Thyroid gland (tissue), 4 donors: ENCODE measurements at regions not wholly inside any gene's neighbourhood (a gene's known extent, or its start where the extent isn't known, plus 50 kb on each side); places are given as distances from the start of the nearest gene placed in this dataset.

Experiments used
- POLR2A ChIP-seq, 2 donors: fragments of 450-650 bp; IDR thresholded peaks; one replicate each; pipeline ENCODE4 v1.6.1; 2017; ENCODE audit warnings: antibody characterized with exemption in 2 of 2, mild to moderate bottlenecking in 2 of 2, moderate library complexity in 1 of 2
- TF ChIP-seq, protein P1 (sequence below), 6 experiments: fragments of 200-600 bp in 3 of 6; fragments of 450-650 bp in 3 of 6; sonication (generic) in 3 of 6; IDR thresholded peaks; one replicate each; pipeline ENCODE4 v1.5.1; 2016 to 2019; ENCODE audit warnings: antibody characterized with exemption in 6 of 6, mild to moderate bottlenecking in 2 of 6, inconsistent platforms in 1 of 6, moderate library complexity in 1 of 6

GRCh38 chr9:135365013-135365768, 114.4 kb upstream of the PPP1R26 start:
- TF ChIP-seq, protein P1, sequence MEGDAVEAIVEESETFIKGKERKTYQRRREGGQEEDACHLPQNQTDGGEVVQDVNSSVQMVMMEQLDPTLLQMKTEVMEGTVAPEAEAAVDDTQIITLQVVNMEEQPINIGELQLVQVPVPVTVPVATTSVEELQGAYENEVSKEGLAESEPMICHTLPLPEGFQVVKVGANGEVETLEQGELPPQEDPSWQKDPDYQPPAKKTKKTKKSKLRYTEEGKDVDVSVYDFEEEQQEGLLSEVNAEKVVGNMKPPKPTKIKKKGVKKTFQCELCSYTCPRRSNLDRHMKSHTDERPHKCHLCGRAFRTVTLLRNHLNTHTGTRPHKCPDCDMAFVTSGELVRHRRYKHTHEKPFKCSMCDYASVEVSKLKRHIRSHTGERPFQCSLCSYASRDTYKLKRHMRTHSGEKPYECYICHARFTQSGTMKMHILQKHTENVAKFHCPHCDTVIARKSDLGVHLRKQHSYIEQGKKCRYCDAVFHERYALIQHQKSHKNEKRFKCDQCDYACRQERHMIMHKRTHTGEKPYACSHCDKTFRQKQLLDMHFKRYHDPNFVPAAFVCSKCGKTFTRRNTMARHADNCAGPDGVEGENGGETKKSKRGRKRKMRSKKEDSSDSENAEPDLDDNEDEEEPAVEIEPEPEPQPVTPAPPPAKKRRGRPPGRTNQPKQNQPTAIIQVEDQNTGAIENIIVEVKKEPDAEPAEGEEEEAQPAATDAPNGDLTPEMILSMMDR (IDR thresholded peaks at IDR 0.05) = no peak
- TF ChIP-seq POLR2A (IDR thresholded peaks at IDR 0.05) = no peak
